HG03439 (cell line): ENCODE measurements at regions not wholly inside any gene's neighbourhood (a gene's known extent, or its start where the extent isn't known, plus 50 kb on each side); places are given as distances from the start of the nearest gene placed in this dataset.

Source experiments
- ATAC-seq: cut with Tn5 transposase; IDR thresholded peaks from one replicate; pipeline ENCODE4 v1.9.1; 2021; ENCODE audit warnings: mild to moderate bottlenecking, moderate library complexity; ENCODE audit not compliant: unreplicated experiment

GRCh38 chr16:79751471-79752184, 151.1 kb upstream of the MAF start:
- ATAC-seq, result no peak

GRCh38 chr16:79750311-79750710, 149.8 kb upstream of the MAF start:
- ATAC-seq, result no peak

DNA sequence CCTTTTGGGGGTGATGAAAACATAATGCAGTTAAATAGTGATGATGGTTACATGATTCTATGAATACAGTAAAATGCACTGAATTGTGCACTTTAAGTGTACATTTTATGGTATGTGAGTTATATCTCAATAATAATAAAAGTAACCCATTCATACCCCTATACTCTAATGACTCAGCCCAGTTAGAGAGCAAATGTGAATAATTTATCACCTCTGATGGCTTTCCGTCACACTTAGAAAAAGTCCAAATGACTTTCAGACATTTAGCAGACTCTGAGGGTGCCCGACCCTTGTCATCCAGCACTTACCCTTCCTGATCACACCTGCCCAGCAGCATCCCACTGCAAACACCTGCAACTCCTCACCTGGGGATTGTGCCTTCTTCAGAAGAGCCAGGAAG, 148.1 kb upstream of the MAF start:
- no peak for ATAC-seq

- ATAC-seq, result no peak
These were observed 147.2 kb upstream of the MAF start for GRCh38 chr16:79747688-79748087.

DNA sequence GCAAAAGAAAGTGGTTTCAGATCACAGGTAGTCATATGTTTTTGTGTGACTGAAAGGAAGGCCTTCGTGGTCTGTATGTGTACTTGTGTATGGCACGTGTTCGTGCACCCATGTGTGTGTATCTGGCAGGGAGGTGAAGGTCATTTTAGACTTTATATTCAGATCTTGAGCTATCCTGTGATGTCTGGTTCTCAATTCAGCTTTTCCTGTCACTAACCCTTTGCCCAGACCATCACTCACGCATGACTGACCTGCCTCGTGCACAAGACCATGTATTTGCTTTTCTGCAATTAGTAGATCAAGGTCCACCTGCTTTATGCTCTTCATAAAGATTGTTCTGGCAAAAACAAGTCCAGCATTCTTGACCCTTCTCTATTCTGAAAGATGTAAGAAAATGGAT, 139.7 kb upstream of the MAF start:
- ATAC-seq, result no peak

DNA sequence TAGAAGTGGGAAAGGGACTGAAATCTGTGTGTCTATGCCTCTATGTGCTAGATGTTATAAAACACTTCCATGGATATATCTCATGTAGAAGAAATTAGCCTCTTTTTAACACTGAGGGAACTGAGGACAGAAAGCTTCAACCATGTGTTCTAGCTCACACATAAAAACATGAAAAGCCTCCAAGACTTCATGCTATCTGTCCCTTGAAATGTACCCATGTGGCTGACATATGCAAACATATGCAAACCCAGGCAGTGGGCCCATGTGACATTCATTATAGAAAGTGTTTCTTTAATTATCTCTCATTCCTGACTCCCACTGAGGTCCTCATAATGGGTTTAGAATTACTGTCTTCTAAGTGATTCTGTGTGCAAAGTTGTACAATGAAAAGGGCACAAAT, 134.7 kb upstream of the MAF start:
- no peak for ATAC-seq

DNA sequence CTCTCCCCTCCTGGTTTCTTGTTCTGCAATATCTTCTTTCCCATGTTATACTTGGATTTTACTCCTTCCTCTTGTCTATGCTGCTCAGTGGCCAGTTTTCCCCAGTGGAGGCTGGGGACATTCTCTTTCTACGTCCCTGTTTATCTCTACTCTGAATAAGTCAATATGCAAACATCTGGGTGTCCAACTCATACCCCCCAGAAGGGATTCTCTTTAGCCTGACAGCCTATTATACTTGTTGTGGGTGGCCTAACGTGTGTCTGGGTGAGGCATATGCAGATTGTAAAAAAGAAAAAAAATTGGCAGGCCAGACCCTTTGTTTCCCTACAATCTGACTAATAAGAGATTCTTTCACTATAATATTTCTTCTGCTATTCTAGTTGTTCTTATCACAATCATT, 134.2 kb upstream of the MAF start:
- no peak for ATAC-seq

DNA sequence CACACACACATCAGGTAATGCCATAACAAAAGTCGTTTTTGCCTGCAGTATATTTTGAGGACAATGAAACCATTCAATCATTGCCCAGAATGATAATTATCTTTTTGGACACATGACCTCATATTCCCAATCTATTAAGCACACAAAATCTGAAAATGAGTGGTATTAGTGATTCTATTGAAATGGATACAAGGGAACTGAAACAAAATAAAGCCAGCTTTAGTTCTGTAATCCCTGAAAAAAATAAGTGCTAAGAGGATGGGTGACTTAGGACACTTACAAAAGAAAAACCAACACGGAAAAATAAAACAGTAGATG, 128.3 kb upstream of the MAF start:
- ATAC-seq, result no peak

DNA sequence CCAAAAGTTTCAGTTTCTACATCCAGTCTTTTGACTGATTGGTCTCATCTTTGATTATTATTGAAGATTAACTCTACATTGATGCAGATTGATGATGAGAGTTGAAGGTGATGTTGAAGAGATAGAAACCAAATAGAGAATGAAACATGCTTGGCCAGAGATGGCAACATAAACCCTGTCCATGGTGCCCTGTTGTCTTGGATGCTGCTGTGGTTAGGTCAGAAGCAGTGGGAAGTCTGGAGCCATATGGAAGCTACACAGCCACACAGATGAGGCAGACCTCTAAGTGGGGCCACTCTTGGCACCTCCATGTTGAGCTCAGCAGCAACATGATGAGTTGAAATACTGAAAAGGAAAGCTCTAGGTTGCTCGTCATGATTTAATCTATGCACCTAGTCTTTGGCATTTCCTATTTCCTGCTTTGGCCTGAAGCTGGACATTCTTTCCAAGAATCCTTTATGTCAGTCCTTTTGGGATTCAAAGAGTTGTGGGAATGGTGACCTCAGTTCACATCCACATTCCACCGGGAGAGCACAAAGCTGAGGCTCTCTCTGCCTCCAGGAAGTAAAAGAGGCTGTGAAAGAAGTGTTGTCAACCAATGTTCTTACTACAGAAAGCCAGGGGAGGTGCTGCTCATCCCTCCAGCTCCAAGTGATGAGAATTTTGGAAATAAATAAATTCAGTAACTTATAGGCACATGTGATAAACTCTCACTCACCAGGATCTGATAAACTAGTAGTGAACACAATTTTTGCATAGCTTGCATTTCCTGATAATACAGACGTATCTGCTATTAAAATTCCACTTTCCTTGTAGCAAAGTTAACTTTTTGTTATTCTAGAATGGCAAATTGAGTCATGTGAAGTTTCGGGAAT, 127.7 kb upstream of the MAF start:
- ATAC-seq, result no peak

- no peak for ATAC-seq
These were observed 126.4 kb upstream of the MAF start for GRCh38 chr16:79726902-79727301.

DNA sequence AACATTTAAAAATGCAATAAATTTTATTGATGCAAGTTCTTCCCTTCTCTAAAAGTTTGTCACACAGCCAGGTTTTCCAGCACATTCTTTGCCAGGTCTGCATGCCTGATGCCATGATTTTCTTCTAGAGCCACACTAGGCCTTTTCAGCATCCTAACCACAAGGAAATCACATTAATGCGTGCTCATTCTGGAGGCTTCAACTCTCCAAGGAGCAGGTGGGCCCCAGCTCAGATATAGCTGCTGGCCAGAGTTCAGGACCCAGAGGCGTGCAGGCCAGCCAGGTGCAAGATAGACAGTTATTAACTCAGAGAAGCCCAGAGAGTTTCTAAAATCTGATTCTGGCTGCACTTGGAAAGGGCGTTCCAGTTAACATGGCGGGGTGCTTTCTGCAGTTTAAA, 124.5 kb upstream of the MAF start:
- ATAC-seq, result no peak

GRCh38 chr16:79723583-79724168, 123.1 kb upstream of the MAF start:
- no peak for ATAC-seq

- ATAC-seq, result no peak
These were observed 120.7 kb upstream of the MAF start for GRCh38 chr16:79721270-79721669.

DNA sequence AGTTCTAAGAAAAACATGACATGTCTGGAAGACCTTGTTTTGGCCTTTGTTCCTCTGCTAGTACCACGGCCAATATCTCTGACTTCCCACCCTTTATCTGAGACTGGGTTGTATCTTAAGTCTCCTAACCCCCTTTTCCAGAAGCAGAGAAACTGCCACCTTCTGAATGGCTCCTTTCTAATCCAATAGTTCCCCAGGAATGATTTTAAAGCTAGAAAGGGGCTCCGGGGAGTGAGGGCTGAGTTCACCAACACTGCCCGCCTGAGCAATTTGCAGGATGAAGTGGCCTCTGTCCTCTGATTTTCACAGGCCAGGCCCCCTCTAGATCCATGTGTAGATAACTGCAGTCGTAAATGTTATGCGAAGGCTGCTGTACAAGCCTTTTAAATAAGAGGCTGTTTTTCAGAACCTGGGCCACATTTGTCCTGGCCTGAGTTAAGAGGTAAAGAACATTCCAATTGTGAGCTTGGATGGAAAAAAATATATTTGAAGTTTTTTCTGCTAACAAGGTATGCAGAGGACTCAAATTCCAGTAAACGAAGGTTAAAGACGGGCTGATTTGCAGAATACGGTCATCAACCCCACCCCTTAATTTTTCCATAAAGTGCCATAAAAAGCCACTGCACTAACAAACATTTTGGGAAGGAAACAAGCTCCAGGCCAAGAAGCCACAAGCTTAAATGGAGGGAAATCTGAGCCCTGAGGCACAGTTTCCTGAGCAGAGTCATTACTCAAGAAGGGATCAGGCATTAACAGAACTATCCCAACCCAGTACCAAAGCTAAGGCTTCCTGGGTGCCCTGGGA, 117.0 kb upstream of the MAF start:
- ATAC-seq, result no peak

DNA sequence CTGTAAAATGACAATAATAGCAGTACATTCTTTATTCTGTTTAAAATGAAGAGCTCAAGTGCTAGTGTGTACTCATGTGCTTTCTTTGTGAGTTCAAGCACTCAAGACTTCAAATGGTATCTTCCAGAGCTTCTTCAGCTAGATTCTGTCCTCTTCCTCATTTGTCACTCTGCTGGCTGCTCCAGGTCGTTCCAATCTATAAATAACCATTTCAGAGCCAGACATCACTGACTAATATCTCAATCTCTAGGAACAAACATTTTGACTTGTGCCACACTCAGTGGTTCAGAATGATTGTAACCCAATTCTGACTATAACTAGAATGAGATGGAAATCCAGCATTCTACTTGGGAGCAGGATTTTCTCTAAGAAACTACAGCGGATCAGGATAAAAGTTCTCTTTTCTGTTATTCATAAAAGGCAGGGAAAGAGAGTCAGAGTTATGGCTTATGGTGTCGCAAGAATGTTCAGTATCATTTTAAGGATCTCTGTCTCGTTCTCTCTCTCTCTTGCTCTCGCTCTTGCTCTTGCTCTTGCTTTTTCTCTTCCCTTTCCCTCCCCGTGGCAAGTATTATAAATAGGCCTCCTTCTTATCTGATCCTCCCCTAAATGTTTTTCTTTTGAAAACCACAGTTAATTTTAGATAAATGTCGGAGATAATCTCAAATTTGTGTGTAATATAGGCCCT, 116.3 kb upstream of the MAF start:
- no peak for ATAC-seq

DNA sequence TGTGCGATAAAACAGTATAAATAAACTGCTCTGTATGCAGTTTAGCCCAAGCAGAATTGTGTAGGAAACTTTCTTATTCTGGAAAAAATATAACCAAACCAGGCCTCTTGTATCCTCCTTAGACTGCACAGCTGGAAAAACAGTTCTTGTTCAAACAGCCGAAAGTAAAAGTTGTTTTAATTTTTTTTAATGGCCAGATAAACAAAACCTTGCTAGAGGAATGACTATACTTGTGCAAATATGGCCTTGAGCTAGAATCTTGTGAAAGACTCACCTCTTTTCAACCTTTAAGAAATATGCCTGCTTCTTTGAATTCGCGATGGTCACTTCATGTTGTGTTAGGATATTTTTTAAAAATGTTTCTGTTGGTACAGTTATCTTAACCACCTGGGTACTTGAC, 114.5 kb upstream of the MAF start:
- no peak for ATAC-seq

- no peak for ATAC-seq
These were observed 113.9 kb upstream of the MAF start for GRCh38 chr16:79714440-79714839.

- ATAC-seq, result no peak
These were observed 113.2 kb upstream of the MAF start for GRCh38 chr16:79713609-79714309.

DNA sequence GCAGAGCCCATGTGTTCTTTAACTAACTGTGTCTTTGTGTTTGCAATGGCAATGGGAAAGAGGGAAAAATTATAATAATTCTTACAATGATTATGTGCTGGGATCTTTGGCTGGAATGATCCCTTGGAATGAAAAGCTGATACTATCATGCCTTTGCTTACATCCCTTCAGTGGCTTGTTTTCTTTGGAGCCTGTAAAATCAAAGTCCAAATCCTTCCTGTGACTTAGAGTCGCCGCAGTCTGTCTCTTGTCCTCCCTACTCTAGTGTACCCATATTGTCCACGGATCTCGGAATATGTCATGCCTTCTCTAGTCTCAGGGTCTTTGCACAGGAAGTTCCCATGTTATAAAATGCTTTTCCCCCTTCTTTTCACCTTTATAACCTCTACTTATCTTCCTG, 111.7 kb upstream of the MAF start:
- ATAC-seq, result no peak

GRCh38 chr16:79707876-79708275, 107.3 kb upstream of the MAF start:
- no peak for ATAC-seq
